AG09319 (cell line): ENCODE measurements at regions not wholly inside any gene's neighbourhood (a gene's known extent, or its start where the extent isn't known, plus 50 kb on each side); places are given as distances from the start of the nearest gene placed in this dataset.
"Not testable (repeated sequence)": the region's sequence is repeated elsewhere in the genome, so short reads cannot be mapped to it uniquely, and the experiment has no call there.

Experiments used
- DNase-seq: peaks from one replicate; pipeline ENCODE4 v3.0.0-alpha.2; 2010; ENCODE audit warnings: low read depth; ENCODE audit errors: extremely low read depth
- CTCF ChIP-seq: IDR thresholded peaks from 2 replicates; pipeline ENCODE4 v1.5.1; 2011; ENCODE audit warnings: low read depth, mild to moderate bottlenecking, inconsistent platforms, low read length, moderate library complexity

DNA sequence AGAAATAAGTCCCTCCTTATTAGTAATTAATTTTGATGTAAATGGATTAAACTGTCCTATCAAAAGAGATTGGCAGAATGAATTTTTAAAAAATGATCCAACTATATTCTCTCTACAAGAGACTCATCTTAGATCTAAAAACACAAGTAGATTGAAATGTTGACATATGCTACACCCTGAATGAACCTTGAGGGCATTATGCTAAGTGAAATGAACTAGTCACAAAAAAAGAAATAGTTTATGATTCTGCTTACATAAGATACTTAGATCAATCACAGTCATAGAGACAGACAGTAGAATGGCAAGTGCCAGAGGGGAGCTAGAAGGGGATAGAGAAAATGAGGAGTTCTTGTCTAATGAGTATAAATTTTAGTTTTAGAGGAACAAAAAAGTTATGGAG, 849.8 kb downstream of the CDH11 start:
- no peak for TF ChIP-seq CTCF

DNA sequence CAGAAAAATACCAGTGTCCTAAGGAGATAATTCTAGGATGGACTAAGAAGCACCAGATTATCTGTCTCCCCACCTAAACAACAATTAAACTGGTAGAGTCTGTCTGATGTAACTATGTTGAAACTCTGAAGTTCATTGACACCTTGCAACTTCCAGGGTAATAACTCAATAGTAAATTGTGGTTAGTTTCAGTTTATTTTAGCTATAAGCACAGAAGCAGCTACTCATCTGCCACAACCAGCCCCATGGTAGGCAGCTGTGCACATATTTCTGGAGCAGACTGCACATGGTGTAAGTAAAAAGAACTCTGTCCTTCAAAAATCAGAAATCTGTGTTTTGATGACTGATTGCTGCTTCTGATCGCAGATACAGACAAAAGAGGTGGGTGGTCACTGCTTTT, 852.1 kb downstream of the CDH11 start:
- TF ChIP-seq CTCF = no peak
- DNase-seq = no peak

More for the DNA sequence above, 849.8 kb downstream of the CDH11 start:
- DNase-seq = no peak

DNA sequence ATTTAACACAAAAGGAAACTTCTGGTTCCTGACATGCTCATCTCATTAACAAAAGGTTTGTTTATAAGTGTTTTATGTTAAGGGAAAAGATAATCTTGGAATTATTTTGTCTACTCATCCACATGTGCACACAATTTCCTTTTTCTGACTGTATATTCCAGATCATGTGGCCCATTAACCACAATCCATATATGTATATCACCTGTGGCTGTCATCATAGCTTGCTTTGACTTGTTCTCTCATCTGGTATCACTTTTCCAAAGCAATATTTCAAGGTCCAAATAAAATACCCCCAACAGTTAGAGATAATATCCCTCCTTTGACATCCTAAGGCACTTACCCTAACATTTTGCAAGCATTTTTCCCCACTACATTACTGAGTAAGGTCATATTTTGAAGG, 856.1 kb downstream of the CDH11 start:
- TF ChIP-seq CTCF = no peak

DNA sequence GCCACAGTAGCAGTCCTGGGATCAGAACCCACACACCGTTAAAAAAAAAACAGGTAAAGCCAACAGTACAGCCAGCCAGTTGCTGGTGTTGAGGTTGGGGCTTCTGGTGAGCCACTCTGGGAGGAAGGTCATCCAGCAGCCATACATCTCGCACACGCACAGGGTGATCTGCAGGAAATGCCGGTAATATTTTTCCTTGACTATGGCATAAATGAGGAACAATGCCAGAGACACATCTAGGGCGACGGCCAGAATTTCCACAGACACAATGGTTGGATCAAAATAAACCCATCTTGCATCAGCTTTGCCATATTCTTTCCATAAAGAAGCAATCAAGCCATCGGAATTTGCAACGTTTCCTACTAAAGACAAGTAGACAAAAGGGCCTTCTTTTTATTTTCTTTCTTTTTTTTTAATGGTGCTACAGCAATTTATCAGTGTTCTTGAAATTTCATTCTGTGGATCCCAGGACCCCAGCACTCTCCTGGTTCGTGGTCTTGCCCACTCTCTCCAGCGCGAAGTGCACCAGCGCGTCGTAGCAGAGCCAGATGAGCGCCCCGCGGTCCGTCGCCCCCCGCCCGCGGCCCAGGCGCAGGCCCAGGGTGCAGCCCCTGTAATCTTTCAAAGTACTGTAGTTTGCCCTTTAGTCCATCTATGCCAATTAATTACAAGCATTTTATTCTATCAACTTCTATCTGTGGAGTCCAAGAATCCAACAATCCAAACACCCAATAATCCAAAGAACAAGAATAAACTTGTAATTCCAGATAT, 861.0 kb downstream of the CDH11 start:
- not testable (repeated sequence) for DNase-seq

More for the DNA sequence above, 856.1 kb downstream of the CDH11 start:
- DNase-seq = no peak

DNA sequence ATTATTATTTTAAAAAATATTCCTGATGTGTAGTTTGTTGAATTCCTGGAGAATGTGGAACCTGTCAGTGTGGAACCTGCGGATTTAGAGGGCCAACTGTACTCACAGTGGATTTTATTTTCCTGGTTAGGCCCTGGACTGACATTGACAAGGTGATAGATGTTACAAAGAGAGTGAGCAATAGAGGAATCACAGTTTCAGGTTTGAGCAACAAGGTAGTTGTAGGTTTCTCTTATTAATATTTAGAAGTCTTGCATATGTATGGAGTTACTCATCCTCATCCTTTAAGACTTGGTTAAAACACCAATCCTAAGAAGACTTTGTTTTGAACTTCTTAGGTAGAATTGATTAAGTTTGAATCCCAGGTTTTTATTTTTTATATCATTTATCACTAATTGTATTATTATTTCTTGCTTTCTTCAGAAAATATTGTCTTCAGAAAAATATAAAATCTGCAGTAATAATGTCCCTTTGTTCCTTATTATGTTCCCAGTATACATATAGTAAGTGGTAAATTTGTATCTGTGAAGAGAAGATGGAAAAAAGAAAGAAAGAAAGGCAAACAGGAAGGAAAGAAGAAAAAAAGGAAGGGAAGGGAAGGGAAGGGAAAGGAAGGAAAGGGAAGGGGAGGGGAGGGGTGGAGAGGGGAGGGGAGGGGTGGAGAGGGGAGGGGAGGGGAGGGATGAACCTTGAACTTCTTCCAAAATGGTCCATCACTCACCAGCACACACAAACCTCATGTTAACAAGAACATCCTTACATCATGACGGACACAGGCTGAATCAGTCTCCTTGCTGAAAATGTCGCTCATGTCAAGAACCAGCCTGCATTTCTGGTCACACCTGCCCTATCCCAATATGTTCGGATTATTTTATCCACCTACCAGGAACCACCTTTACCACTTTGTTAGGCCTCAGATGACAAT, 867.2 kb downstream of the CDH11 start:
- no peak for DNase-seq
- TF ChIP-seq CTCF = no peak

- no peak for DNase-seq
- TF ChIP-seq CTCF = no peak
Observed at GRCh38 chr16:64253525-64253924, 868.3 kb downstream of the CDH11 start.

DNA sequence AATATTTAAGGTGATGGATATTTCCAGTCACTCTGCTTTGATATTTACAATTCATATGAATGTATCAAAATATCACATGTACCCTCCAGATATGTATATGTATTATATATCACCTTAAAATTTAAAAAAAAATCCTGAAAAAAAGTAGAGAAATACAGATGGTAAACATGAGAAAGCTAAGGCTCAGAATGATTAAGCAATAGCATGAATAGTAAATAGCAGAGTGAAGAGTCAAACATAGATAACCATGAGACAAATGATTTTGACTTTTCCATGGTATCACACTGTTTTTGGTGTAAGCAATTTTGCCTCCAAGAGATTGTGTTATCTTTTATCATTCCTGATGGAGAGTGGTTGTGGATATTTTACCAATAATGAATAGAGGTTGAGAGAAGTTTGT, 868.8 kb downstream of the CDH11 start:
- DNase-seq = no peak
- TF ChIP-seq CTCF = no peak
